ENCODE measurements at regions not wholly inside any gene's neighbourhood (a gene's known extent, or its start where the extent isn't known, plus 50 kb on each side); places are given as distances from the start of the nearest gene placed in this dataset.
A peak's percentile ranks its signal among the peaks of the same experiment; 100 is the strongest.
"Not testable (repeated sequence)": the region's sequence is repeated elsewhere in the genome, so short reads cannot be mapped to it uniquely, and the experiment has no call there.

DNA sequence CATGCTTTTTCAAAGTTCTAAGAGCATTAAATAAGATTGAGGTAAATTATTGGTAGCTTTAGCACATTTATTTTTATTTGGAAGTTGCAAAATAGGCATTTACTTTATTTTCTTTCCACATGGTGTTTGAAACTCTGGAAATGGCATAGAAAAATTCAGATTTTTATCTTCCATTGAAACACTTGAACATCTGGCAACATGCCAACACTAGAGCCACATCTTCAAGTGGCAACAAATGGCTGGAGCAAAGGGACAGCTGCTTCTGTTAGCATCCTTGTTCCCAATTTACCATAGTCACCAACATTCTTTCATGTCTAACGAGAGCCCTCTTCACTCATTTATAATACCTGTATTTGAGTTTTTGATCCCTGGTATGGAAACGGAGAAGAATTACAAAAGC is 539.9 kb downstream of the ZNF608 start:
- DNase-seq = no peak

GRCh38 chr5:124203303-124203702 is 543.1 kb downstream of the ZNF608 start:
- DNase-seq = no peak

- no peak for DNase-seq
Measured at GRCh38 chr5:124200381-124200780, 546.1 kb downstream of the ZNF608 start.

DNA sequence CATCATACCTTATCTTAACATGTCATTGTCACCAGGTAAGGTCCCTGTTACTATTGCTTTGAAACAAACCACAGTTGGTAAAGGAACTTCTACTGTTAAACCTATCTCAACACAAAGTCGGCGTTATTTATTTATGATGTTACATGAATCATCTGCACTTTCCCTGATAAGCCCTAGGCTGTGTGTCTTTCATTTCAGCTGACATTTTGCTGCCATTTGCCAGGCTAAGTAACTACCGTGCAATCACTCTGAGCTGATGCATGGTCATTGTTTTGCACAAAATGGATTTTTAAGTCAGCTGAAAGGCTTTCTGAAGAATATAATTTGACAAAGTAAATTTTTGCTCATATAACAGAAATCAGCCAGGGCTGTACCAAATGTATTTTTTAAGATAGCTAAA is 546.5 kb downstream of the ZNF608 start:
- no peak for DNase-seq

- no peak for DNase-seq
Measured at GRCh38 chr5:124195411-124195810, 551.0 kb downstream of the ZNF608 start.

GRCh38 chr5:124194282-124194681 is 552.2 kb downstream of the ZNF608 start:
- no peak for DNase-seq

GRCh38 chr5:124193371-124193789 is 553.1 kb downstream of the ZNF608 start:
- no peak for DNase-seq

GRCh38 chr5:124192716-124193115 is 553.7 kb downstream of the ZNF608 start:
- no peak for DNase-seq

GRCh38 chr5:124185716-124186115 is 560.7 kb downstream of the ZNF608 start:
- no peak for DNase-seq

GRCh38 chr5:124182133-124182532 is 564.3 kb downstream of the ZNF608 start:
- no peak for DNase-seq

- no peak for DNase-seq
Measured at GRCh38 chr5:124180875-124181461, 565.5 kb downstream of the ZNF608 start.

GRCh38 chr5:124180299-124180874 is 566.1 kb downstream of the ZNF608 start:
- no peak for DNase-seq

DNA sequence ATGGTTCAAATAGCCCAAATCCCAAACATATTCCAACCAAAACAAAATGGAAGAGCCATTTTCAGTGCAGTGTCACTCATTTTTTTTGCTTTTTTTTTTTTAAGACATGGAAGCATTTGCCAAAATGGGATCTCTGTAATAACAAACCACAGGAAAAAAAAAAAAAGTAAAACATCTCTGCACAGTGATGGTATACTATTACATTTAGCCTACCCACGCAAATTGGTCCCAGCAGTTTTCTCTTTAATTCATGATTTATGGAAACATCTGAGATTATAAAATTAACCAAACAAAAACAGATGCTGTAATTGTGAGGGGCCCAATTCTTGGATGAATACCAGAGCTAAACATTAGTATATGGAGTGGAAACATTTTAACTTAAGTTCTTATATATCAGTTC is 566.6 kb downstream of the ZNF608 start:
- DNase-seq = no peak

GRCh38 chr5:124178050-124178449 is 568.4 kb downstream of the ZNF608 start:
- no peak for DNase-seq

- DNase-seq = no peak
Measured at GRCh38 chr5:124176692-124177091, 569.7 kb downstream of the ZNF608 start.

- DNase-seq = no peak
Measured at GRCh38 chr5:124173386-124173785, 573.1 kb downstream of the ZNF608 start.

DNA sequence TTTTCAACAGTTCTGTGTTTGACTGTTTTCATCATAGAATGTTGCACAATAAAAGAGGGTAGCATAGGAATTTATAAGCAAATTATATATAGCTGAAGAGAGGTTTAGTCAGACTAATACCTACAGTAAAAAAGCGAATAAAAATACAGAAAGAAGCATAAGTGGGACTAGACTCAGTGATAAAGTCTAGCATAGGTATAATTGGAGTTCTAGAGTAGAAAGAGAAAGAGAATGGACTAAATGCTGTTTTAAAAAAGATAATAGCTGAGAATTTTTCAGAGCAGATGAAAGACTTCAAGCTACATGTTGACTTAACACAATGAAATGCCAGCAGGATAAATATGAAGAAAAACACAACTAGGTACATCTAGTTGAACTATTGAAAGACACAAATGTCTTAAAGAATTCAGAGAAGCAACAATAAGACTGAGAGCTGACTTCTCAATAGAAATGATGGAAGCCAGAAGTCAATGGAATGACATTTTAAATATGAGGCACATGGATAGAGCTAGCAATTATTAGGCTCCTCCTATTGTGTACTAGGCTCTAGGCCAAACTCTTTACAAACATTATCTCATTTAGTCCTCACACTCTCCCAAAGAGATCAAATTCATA is 573.9 kb downstream of the ZNF608 start:
- DNase-seq = no peak

DNA sequence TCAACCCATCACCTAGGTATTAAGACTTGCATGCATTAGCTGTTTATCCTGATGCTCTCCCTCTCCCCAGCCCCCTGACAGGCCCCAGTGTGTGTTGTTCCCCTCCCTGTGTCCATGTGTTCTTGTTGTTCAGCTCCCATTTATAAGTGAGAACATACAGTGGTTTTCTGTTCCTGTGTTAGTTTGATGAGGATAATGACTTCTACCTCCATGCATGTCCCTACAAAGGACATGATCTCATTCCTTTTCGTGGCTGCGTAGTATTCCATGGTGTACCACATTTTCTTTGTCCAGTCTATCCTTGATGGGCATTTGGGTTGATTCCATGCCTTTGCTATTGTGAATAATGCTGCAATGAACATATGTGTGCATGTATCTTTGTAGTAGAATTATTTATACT is 578.3 kb downstream of the ZNF608 start:
- not testable (repeated sequence) for DNase-seq

- DNase-seq = peak; percentile 51
Measured at GRCh38 chr5:124162767-124163532, 583.5 kb downstream of the ZNF608 start.

GRCh38 chr5:124161266-124161665 is 585.2 kb downstream of the ZNF608 start:
- no peak for DNase-seq

- no peak for DNase-seq
Measured at GRCh38 chr5:124160265-124160664, 586.2 kb downstream of the ZNF608 start.

DNA sequence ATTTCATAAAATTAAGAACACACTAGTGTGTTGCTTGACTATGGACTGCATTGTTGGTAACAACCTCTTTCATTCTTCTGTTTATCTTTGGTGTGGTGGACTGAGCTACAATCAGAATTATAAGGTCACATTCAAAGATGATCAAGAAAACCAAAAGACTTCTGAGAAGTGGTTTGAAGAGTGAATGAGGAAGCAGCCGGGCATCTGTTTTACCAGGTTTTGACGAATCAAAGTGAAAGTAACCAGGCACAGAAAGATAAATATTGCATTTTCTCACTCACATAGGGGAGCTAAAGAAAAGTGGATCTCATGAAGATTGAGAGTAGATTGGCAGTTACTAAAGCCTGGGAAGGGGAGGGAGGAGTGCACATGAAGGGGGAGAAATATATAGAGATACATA is 589.1 kb downstream of the ZNF608 start:
- no peak for DNase-seq

GRCh38 chr5:124156415-124156996 is 589.9 kb downstream of the ZNF608 start:
- DNase-seq = no peak

DNA sequence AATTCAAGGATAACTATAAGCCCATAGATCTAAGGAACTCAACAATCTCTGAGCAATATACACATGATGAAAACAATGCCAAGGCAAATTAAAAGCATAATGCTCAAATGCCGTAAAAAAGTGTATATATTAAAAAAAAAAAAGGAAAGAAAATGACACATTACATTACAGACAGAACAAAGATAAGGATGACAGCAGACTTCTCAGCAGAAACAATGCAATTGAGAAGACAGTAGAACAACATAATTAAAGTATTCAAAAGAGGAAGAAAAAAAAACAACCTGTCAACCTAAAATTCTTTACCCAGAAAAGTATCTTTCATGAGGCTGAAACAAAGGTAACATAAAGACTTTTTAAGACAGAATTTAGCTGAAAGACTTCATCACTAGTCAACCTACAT is 591.7 kb downstream of the ZNF608 start:
- no peak for DNase-seq
